Psoas muscle (tissue), 7 donors: ENCODE measurements at regions not wholly inside any gene's neighbourhood (a gene's known extent, or its start where the extent isn't known, plus 50 kb on each side); places are given as distances from the start of the nearest gene placed in this dataset.

ENCODE experiments used
- ATAC-seq, 4 donors: fragments of 200-7000 bp; cut with Tn5 transposase; one replicate each; pipeline ENCODE4 v1.9.1; 2020; ENCODE audit warnings: moderate library complexity in 3 of 4, mild to moderate bottlenecking in 2 of 4
- DNase-seq, 2 donors: peaks; one replicate each; pipeline ENCODE4 v3.0.0-alpha.2; 2020
- H3K27ac ChIP-seq: fragments of 200-600 bp; one replicate; pipeline ENCODE4 v1.8.0; 2022
- H3K27me3 ChIP-seq, 3 donors: fragments of 200-600 bp in 1 of 3; one replicate each; pipeline versions ENCODE4 v1.6.1 to v1.8.0; 2013 to 2022; ENCODE audit warnings: low read length in 2 of 3, mild to moderate bottlenecking in 2 of 3, moderate library complexity in 1 of 3; ENCODE audit not compliant: insufficient read depth in 3 of 3
- H3K36me3 ChIP-seq, 2 donors: fragments of 200-600 bp in 1 of 2; one replicate each; pipeline versions ENCODE4 v1.6.1 to v1.8.0; 2013 to 2022; ENCODE audit warnings: low read depth in 1 of 2, mild to moderate bottlenecking in 1 of 2, moderate library complexity in 1 of 2; ENCODE audit not compliant: insufficient read depth in 1 of 2
- H3K4me1 ChIP-seq: fragments of 200-600 bp; one replicate; pipeline ENCODE4 v1.8.0; 2022
- H3K4me3 ChIP-seq: fragments of 200-600 bp; one replicate; pipeline ENCODE4 v1.8.0; 2022; ENCODE audit warnings: mild to moderate bottlenecking
- H3K9me3 ChIP-seq: fragments of 200-600 bp; one replicate; pipeline ENCODE4 v1.8.0; 2022
- WGBS, 3 donors: extraction: QIAGEN DNeasy Blood & Tissue Kit; methylation state at CpG; one replicate each; pipeline versions ENCODE4 v1.1.6 to v1.1.7; 2013; 5-methylcytosine and 5-hydroxymethylcytosine counted together
- intact Hi-C, 2 donors: fragments of 100-400 bp; cut with DNase I; formaldehyde crosslinking; loops; one replicate each; pipeline versions ENCODE4 v1.11.0 to v1.14.2; 2022
- TF ChIP-seq, protein P1 (sequence below): fragments of 200-600 bp; IDR thresholded peaks from one replicate; pipeline ENCODE4 v1.8.0; 2022; ENCODE audit warnings: antibody characterized with exemption
- donor health status: healthy with polysubstance abuse.
- donor health status: DM: no; HTN: no; CAD: no; lungs with moderate emphysema.
- donor health status: Bipolar disorder and iron deficiency.
- donor health status: healthy.
- donor health status: DM: yes; HTN: yes; CAD: no.
- donor health status: DM: no; HTN: no; CAD: no.
- donor health status: DM: yes; HTN: yes; CAD: no.

DNA sequence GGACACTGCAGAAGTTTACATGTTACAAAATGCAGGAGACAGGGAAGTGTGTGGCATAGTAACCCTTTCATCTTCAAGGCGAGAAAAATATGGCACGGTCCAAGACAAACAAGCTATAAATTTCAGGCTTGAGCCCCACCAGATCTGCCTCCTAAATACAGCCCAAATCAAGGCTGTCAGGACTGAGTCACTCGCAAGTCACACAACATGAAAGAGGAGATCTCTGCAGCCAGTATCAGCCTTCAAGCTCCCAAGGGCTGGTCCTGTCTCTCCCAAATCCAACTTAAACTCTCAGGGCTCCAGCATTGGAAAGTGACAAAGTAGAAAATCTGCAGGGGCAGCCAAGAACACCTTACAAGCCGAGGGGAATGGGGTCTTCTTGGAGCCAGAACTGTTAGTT, 106.3 kb upstream of the GATA6 start:
- Histone ChIP-seq H3K4me3 (no peak overlapping the region), H3K9me3 (no peaks in the 10 kb centered on the region), H3K36me3 (no peaks in the 10 kb centered on the region), H3K27me3 (peaks cover 0 to 2% (median 0%) of the 10 kb centered on the region in 3 donors), H3K4me1 (no peaks in the 10 kb centered on the region), H3K27ac (no peak overlapping the region)
- WGBS, 3 donors = 45 to 61% (median 51%) methylated on average over 4 of the region's 4 CpGs
- DNase-seq (no peak), ATAC-seq (no peak)
- intact Hi-C loops = no loop called here
- TF ChIP-seq, protein P1, sequence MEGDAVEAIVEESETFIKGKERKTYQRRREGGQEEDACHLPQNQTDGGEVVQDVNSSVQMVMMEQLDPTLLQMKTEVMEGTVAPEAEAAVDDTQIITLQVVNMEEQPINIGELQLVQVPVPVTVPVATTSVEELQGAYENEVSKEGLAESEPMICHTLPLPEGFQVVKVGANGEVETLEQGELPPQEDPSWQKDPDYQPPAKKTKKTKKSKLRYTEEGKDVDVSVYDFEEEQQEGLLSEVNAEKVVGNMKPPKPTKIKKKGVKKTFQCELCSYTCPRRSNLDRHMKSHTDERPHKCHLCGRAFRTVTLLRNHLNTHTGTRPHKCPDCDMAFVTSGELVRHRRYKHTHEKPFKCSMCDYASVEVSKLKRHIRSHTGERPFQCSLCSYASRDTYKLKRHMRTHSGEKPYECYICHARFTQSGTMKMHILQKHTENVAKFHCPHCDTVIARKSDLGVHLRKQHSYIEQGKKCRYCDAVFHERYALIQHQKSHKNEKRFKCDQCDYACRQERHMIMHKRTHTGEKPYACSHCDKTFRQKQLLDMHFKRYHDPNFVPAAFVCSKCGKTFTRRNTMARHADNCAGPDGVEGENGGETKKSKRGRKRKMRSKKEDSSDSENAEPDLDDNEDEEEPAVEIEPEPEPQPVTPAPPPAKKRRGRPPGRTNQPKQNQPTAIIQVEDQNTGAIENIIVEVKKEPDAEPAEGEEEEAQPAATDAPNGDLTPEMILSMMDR = no peak

- Histone ChIP-seq H3K4me3 (no peak overlapping the region), H3K27me3 (peaks cover 0 to 2% (median 0%) of the 10 kb centered on the region in 3 donors), H3K9me3 (no peaks in the 10 kb centered on the region), H3K27ac (no peak overlapping the region), H3K36me3 (no peaks in the 10 kb centered on the region), H3K4me1 (no peaks in the 10 kb centered on the region)
- 81 to 87% (median 86%) methylated on average over 3 of the region's 3 CpGs for WGBS, 3 donors
- no peak for DNase-seq
- TF ChIP-seq, protein P1 = no peak
- intact Hi-C loops = no loop called here
- ATAC-seq = no peak
Measured at GRCh38 chr18:22063672-22064071, 105.7 kb upstream of the GATA6 start.

DNA sequence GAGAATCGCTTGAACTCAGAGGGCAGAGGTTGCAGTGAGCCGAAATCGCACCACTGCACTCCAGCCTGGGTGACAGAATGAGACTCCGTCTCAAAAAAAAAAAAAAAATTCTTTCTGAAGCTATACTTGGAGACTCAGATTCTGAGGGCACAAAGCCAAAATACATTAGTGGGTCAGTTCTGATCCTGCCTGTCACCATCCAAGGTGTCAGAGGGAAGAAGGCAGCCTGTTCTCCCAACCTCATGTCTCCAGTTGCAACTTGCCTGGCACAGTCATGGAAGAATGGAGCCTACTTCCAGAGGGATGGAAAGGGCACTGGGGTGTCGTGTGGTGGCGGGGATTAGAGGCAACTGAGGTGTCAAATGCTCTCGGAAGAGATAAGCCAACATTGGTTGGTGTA, 104.8 kb upstream of the GATA6 start:
- intact Hi-C loops = no loop called here
- no peak overlapping the region for H3K27ac ChIP-seq
- H3K4me3 ChIP-seq = no peak overlapping the region
- H3K36me3 ChIP-seq = no peaks in the 10 kb centered on the region
- TF ChIP-seq, protein P1 = no peak
- 81 to 85% (median 83%) methylated on average over 6 to 7 of the region's 7 CpGs for WGBS, 3 donors
- H3K4me1 ChIP-seq = no peaks in the 10 kb centered on the region
- peaks cover 0 to 2% (median 0%) of the 10 kb centered on the region in 3 donors for H3K27me3 ChIP-seq
- ATAC-seq = no peak
- H3K9me3 ChIP-seq = no peaks in the 10 kb centered on the region
- no peak for DNase-seq

GRCh38 chr18:22065311-22065710, 104.1 kb upstream of the GATA6 start:
- Histone ChIP-seq H3K9me3 (no peaks in the 10 kb centered on the region), H3K27ac (no peak overlapping the region), H3K36me3 (no peaks in the 10 kb centered on the region), H3K4me1 (no peaks in the 10 kb centered on the region), H3K4me3 (no peak overlapping the region), H3K27me3 (peaks cover 0 to 2% (median 0%) of the 10 kb centered on the region in 3 donors)
- TF ChIP-seq, protein P1 = no peak
- no peak for DNase-seq
- intact Hi-C loops = no loop called here
- ATAC-seq = no peak
- WGBS, 3 donors = 48 to 58% (median 54%) methylated on average over 5 of the region's 5 CpGs

DNA sequence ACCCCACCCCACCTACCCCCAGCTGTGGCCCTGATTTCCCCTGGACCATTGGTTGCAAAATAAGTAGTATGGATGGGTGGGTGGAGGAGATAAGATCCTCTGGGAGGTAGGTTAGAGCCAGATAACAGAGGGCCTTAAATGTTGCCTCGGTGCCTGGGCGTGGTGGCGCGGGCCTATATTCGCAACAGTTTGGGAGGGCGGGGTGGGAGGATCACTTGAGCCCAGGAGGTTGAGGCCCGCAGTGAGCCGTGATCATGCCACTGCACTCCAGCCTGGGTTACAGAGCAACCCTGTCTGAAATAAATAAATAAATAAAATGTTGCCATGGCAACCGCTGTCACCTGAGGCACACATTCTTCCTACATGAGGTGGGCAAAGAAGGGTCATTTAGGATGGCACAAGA, 103.3 kb upstream of the GATA6 start:
- TF ChIP-seq, protein P1 = no peak
- no peak for DNase-seq
- no peaks in the 10 kb centered on the region for H3K36me3 ChIP-seq
- H3K27ac ChIP-seq = no peak overlapping the region
- WGBS, 3 donors = 92 to 95% (median 93%) methylated on average over 9 of the region's 9 CpGs
- peaks cover 0 to 2% (median 0%) of the 10 kb centered on the region in 3 donors for H3K27me3 ChIP-seq
- no peak overlapping the region for H3K4me3 ChIP-seq
- intact Hi-C loops = no loop called here
- no peaks in the 10 kb centered on the region for H3K4me1 ChIP-seq
- no peaks in the 10 kb centered on the region for H3K9me3 ChIP-seq
- no peak for ATAC-seq
